Frontal cortex (tissue), 3 donors: ENCODE measurements at regions not wholly inside any gene's neighbourhood (a gene's known extent, or its start where the extent isn't known, plus 50 kb on each side); places are given as distances from the start of the nearest gene placed in this dataset.

Experiments used
- DNase-seq, 2 donors: peaks; one replicate each; pipeline ENCODE4 v3.0.0; 2012; ENCODE audit warnings: low spot score in 2 of 2
- FAIRE-seq: peaks from 2 replicates; lab custom pipeline; 2012; peaks lifted over from hg19 to GRCh38; lab: Jason Lieb, UNC
- donor health status: control.
- donor health status: control.
- donor health status: control.

GRCh38 chr16:9434659-9435058 lies 343.2 kb downstream of the HAPSTR1 start:
- DNase-seq (no peak), FAIRE-seq (peak; percentile 47)

GRCh38 chr16:9436175-9436574 lies 344.7 kb downstream of the HAPSTR1 start:
- DNase-seq (no peak), FAIRE-seq (no peak)

- no peak for FAIRE-seq
Observed at GRCh38 chr16:9437115-9437514, 345.7 kb downstream of the HAPSTR1 start.

GRCh38 chr16:9438991-9439390 lies 347.5 kb downstream of the HAPSTR1 start:
- DNase-seq (no peak), FAIRE-seq (no peak)

More at GRCh38 chr16:9437115-9437514, 345.7 kb downstream of the HAPSTR1 start:
- DNase-seq, result no peak

GRCh38 chr16:9441012-9441411 lies 349.6 kb downstream of the HAPSTR1 start:
- no peak for FAIRE-seq

GRCh38 chr16:9443864-9444263 lies 352.4 kb downstream of the HAPSTR1 start:
- DNase-seq, result no peak
- no peak for FAIRE-seq

More at GRCh38 chr16:9441012-9441411, 349.6 kb downstream of the HAPSTR1 start:
- no peak for DNase-seq

GRCh38 chr16:9446471-9447194 lies 355.2 kb downstream of the HAPSTR1 start:
- no peak for FAIRE-seq
- no peak for DNase-seq

- FAIRE-seq (no peak), DNase-seq (no peak)
Observed at GRCh38 chr16:9447195-9447551, 355.7 kb downstream of the HAPSTR1 start.

- FAIRE-seq (no peak), DNase-seq (no peak)
Observed at GRCh38 chr16:9447699-9448098, 356.3 kb downstream of the HAPSTR1 start.

- DNase-seq (no peak), FAIRE-seq (no peak)
Observed at GRCh38 chr16:9449597-9449996, 358.2 kb downstream of the HAPSTR1 start.

- DNase-seq (no peak), FAIRE-seq (no peak)
Observed at GRCh38 chr16:9457215-9457614, 365.8 kb downstream of the HAPSTR1 start.

GRCh38 chr16:9458816-9459215 lies 367.4 kb downstream of the HAPSTR1 start:
- DNase-seq, result no peak

GRCh38 chr16:9462984-9463383 lies 371.5 kb downstream of the HAPSTR1 start:
- DNase-seq, result no peak
- FAIRE-seq, result no peak

More at GRCh38 chr16:9458816-9459215, 367.4 kb downstream of the HAPSTR1 start:
- FAIRE-seq, result no peak

GRCh38 chr16:9463461-9463860 lies 372.0 kb downstream of the HAPSTR1 start:
- no peak for FAIRE-seq
- no peak for DNase-seq

GRCh38 chr16:9465161-9465560 lies 373.7 kb downstream of the HAPSTR1 start:
- FAIRE-seq, result no peak

GRCh38 chr16:9469512-9469911 lies 378.1 kb downstream of the HAPSTR1 start:
- no peak for DNase-seq

More at GRCh38 chr16:9465161-9465560, 373.7 kb downstream of the HAPSTR1 start:
- DNase-seq, result no peak

GRCh38 chr16:9476744-9477143 lies 385.3 kb downstream of the HAPSTR1 start:
- DNase-seq (no peak), FAIRE-seq (no peak)

More at GRCh38 chr16:9469512-9469911, 378.1 kb downstream of the HAPSTR1 start:
- FAIRE-seq, result no peak

GRCh38 chr16:9479008-9479407 lies 387.6 kb downstream of the HAPSTR1 start:
- no peak for FAIRE-seq
- DNase-seq, result no peak

GRCh38 chr16:9480503-9480902 lies 389.1 kb downstream of the HAPSTR1 start:
- DNase-seq (no peak), FAIRE-seq (no peak)

GRCh38 chr16:9481747-9482730 lies 390.6 kb downstream of the HAPSTR1 start:
- FAIRE-seq, result no peak
- DNase-seq, result no peak

- no peak for DNase-seq
- no peak for FAIRE-seq
Observed at GRCh38 chr16:9484426-9484825, 393.0 kb downstream of the HAPSTR1 start.
